Mammary epithelial cell (primary cell): ENCODE measurements at regions not wholly inside any gene's neighbourhood (a gene's known extent, or its start where the extent isn't known, plus 50 kb on each side); places are given as distances from the start of the nearest gene placed in this dataset.

Source experiments
- CTCF ChIP-seq, 2 donors: IDR thresholded peaks in 1 of 2; conservative IDR thresholded peaks in 1 of 2; 2 replicates each; pipeline ENCODE4 v1.5.1; 2011 to 2012; ENCODE audit warnings: inconsistent platforms in 2 of 2, low read length in 2 of 2, mild to moderate bottlenecking in 2 of 2, control low read depth in 1 of 2, low read depth in 1 of 2; ENCODE audit not compliant: insufficient read depth in 1 of 2; ENCODE audit errors: extremely low read depth in 1 of 2
- EZH2 ChIP-seq: IDR thresholded peaks from 2 replicates; pipeline ENCODE4 v1.6.1; 2012; ENCODE audit warnings: low read length, inconsistent platforms, borderline replicate concordance

GRCh38 chr1:73106931-73107330, 824.6 kb upstream of the NEGR1 start:
- no peak for TF ChIP-seq CTCF (conservative IDR thresholded peaks at IDR 0.05 in 1 of 2, IDR thresholded peaks at IDR 0.05 in 1 of 2; ENCODE audit: extremely low read depth in 1 of 2, insufficient read depth in 1 of 2, low read depth in 1 of 2, low read length in 2 of 2)
- no peak for TF ChIP-seq EZH2
